Endothelial cell of umbilical vein (primary cell): ENCODE measurements at regions not wholly inside any gene's neighbourhood (a gene's known extent, or its start where the extent isn't known, plus 50 kb on each side); places are given as distances from the start of the nearest gene placed in this dataset.

ENCODE experiments used
- BruUV-seq: library from RNA; stranded (reverse); fragments of 400-500 nt; replicated peaks from 2 replicates; lab custom pipeline; 2021; lab: Mats Ljungman, UMichigan
- CTCF ChIA-PET: fragments of 300-600, 350-600 bp; sonication (Branson Sonifier 250); formaldehyde crosslinking; loops from one replicate; lab custom pipeline; 2021; ENCODE audit warnings: antibody characterized with exemption, inconsistent platforms; lab: Charles Lee
- POLR2A ChIA-PET: fragments of 300-600, 350-600 bp; sonication (Branson Sonifier 250); formaldehyde crosslinking; loops from one replicate; lab custom pipeline; 2021; ENCODE audit warnings: antibody characterized with exemption, inconsistent platforms; lab: Charles Lee
- DNase-seq: peaks from one replicate; pipeline ENCODE4 v3.0.0-alpha.2; 2011; ENCODE audit warnings: low read depth, low spot score
- FAIRE-seq: peaks from 2 replicates; lab custom pipeline; 2011; peaks lifted over from hg19 to GRCh38; lab: Jason Lieb, UNC
- H2AFZ ChIP-seq: 2 replicates; pipeline ENCODE4 v1.6.0; 2012; ENCODE audit warnings: low read depth, low read length, control low read depth, inconsistent platforms
- H3K27ac ChIP-seq: 2 replicates; pipeline ENCODE4 v1.5.1; 2011; ENCODE audit warnings: low read depth, mild to moderate bottlenecking, control low read depth, low read length, moderate library complexity; ENCODE audit not compliant: insufficient read depth
- H3K27me3 ChIP-seq, 2 experiments: 2 replicates each; pipeline versions ENCODE4 v1.6.0 to v1.6.1; 2011; ENCODE audit warnings: low read length in 2 of 2, mixed read lengths in 1 of 2; ENCODE audit not compliant: control insufficient read depth in 2 of 2, insufficient read depth in 2 of 2
- H3K36me3 ChIP-seq, 2 experiments: 2 replicates in 1 of 2; 3 replicates in 1 of 2; pipeline ENCODE4 v1.5.1; 2011; ENCODE audit warnings: low read length in 2 of 2, mild to moderate bottlenecking in 1 of 2, moderate library complexity in 1 of 2; ENCODE audit not compliant: control insufficient read depth in 2 of 2, insufficient read depth in 2 of 2; ENCODE audit errors: extremely low read depth in 1 of 2
- H3K4me1 ChIP-seq: 3 replicates; pipeline ENCODE4 v1.5.1; 2011; ENCODE audit warnings: mild to moderate bottlenecking, low read length; ENCODE audit not compliant: control insufficient read depth, insufficient read depth; ENCODE audit errors: extremely low read depth
- H3K4me2 ChIP-seq: 2 replicates; pipeline ENCODE4 v1.6.1; 2011; ENCODE audit warnings: low read length, control low read depth, mixed read lengths; ENCODE audit not compliant: insufficient read depth
- H3K4me3 ChIP-seq, 3 experiments: fragments of 200-600 bp in 1 of 3; sonication (generic), shearing (Covaris generic) in 1 of 3; replicated peaks in 1 of 3; 2 replicates each; pipeline ENCODE4 v1.5.1; 2011 to 2016; ENCODE audit warnings: control low read depth in 3 of 3, low read length in 3 of 3, mild to moderate bottlenecking in 2 of 3, inconsistent platforms in 1 of 3, low read depth in 1 of 3, moderate library complexity in 1 of 3; ENCODE audit not compliant: insufficient read depth in 1 of 3
- H3K79me2 ChIP-seq: 2 replicates; pipeline ENCODE4 v1.6.0; 2012; ENCODE audit warnings: low read length, inconsistent platforms; ENCODE audit not compliant: control insufficient read depth, insufficient read depth
- H3K9ac ChIP-seq: replicated peaks from 2 replicates; pipeline ENCODE3; 2011; ENCODE audit warnings: low read length, control low read depth; ENCODE audit not compliant: insufficient read depth; ENCODE audit errors: extremely low read depth
- H3K9me1 ChIP-seq: replicated peaks from 3 replicates; pipeline ENCODE4 v1.6.0; 2011; ENCODE audit warnings: mild to moderate bottlenecking, low read length; ENCODE audit not compliant: control insufficient read depth, insufficient read depth; ENCODE audit errors: extremely low read depth
- H3K9me3 ChIP-seq: replicated peaks from 2 replicates; pipeline ENCODE4 v1.5.1; 2012; ENCODE audit warnings: low read length, inconsistent platforms; ENCODE audit not compliant: control insufficient read depth, insufficient read depth
- H4K20me1 ChIP-seq: replicated peaks from 2 replicates; pipeline ENCODE3; 2011; ENCODE audit warnings: mild to moderate bottlenecking, low read length; ENCODE audit not compliant: control insufficient read depth, insufficient read depth; ENCODE audit errors: extremely low read depth
- CTCF ChIP-seq, 2 donors: IDR thresholded peaks; 1 replicate in 1 of 2; 2 replicates in 1 of 2; pipeline ENCODE4 v1.5.1; 2011; ENCODE audit warnings: low read length in 2 of 2, mild to moderate bottlenecking in 2 of 2, moderate library complexity in 2 of 2, control low read depth in 1 of 2, inconsistent platforms in 1 of 2, low read depth in 1 of 2; ENCODE audit not compliant: insufficient read depth in 1 of 2; ENCODE audit errors: extremely low read depth in 1 of 2
- EZH2 ChIP-seq: IDR thresholded peaks from 2 replicates; pipeline ENCODE4 v1.6.1; 2012; ENCODE audit warnings: borderline replicate concordance, low read depth, mild to moderate bottlenecking, moderate library complexity, low read length, inconsistent platforms; ENCODE audit not compliant: severe bottlenecking
- FOS ChIP-seq: IDR thresholded peaks from 2 replicates; pipeline ENCODE4 v1.6.1; 2011; ENCODE audit warnings: mild to moderate bottlenecking, low read length, moderate library complexity, borderline replicate concordance; ENCODE audit not compliant: insufficient read depth
- GATA2 ChIP-seq: IDR thresholded peaks from 2 replicates; pipeline ENCODE4 v1.7.0; 2011; ENCODE audit warnings: low read depth, mild to moderate bottlenecking, moderate library complexity, mixed read lengths, low read length; ENCODE audit not compliant: insufficient read length, insufficient read depth
- JUN ChIP-seq: IDR thresholded peaks from 2 replicates; pipeline ENCODE4 v1.6.1; 2011; ENCODE audit warnings: borderline replicate concordance, low read depth; ENCODE audit not compliant: insufficient read length, insufficient read depth
- MAX ChIP-seq: IDR thresholded peaks from 2 replicates; pipeline ENCODE4 v1.6.1; 2011; ENCODE audit not compliant: insufficient read depth, insufficient read length
- MYC ChIP-seq: IDR thresholded peaks from one replicate; pipeline ENCODE4 v1.6.1; 2011; ENCODE audit warnings: mild to moderate bottlenecking, low read depth, low read length
- POLR2A ChIP-seq: IDR thresholded peaks from 2 replicates; pipeline ENCODE4 v1.6.1; 2012; ENCODE audit warnings: low read depth, mild to moderate bottlenecking, control low read depth, low read length
- POLR2AphosphoS5 ChIP-seq: IDR thresholded peaks from 2 replicates; pipeline ENCODE4 v1.6.1; 2012; ENCODE audit warnings: low read depth, mild to moderate bottlenecking, control low read depth, low read length, moderate library complexity; ENCODE audit not compliant: insufficient read depth
- dilution Hi-C: fragments of 300-500 bp; cut with MboI; formaldehyde crosslinking; loops from one replicate; pipeline ENCODE4 v1.15.0; 2019; ENCODE audit warnings: low sequenced_read_pairs; ENCODE audit not compliant: extremely low pct_ligation_motif_present
- intact Hi-C: fragments of 100-400 bp; cut with micrococcal nuclease; formaldehyde crosslinking; loops from one replicate; pipeline ENCODE4 v1.10.0; 2022

GRCh38 chr18:78865056-78865598 is 114.5 kb upstream of the SALL3 start:
- no TSS peak for BruUV-seq
- intact Hi-C loops = no loop called here
- no peak overlapping the region for H2AFZ ChIP-seq
- no peak overlapping the region for H3K4me3 ChIP-seq
- ChIA-PET POLR2A (no interaction called here), CTCF (no interaction called here)
- no peaks in the 10 kb centered on the region for H3K9me1 ChIP-seq
- no peak overlapping the region for H3K27ac ChIP-seq
- H3K9ac ChIP-seq = no peak overlapping the region
- FAIRE-seq = no peak
- H3K79me2 ChIP-seq = no peaks in the 10 kb centered on the region
- no peaks in the 10 kb centered on the region for H3K36me3 ChIP-seq
- H4K20me1 ChIP-seq = no peaks in the 10 kb centered on the region
- no peak overlapping the region for H3K4me2 ChIP-seq
- peaks cover 6% of the 10 kb centered on the region for H3K9me3 ChIP-seq
- dilution Hi-C loops = no loop called here
- DNase-seq = no peak
- H3K27me3 ChIP-seq = no peaks in the 10 kb centered on the region
- TF ChIP-seq GATA2 (no peak), POLR2AphosphoS5 (no peak), EZH2 (no peak), FOS (no peak), MYC (no peak), POLR2A (no peak), JUN (no peak), CTCF (IDR thresholded peaks at IDR 0.05; ENCODE audit: extremely low read depth in 1 of 2, insufficient read depth in 1 of 2, low read depth in 1 of 2, low read length in 2 of 2) (no peak), MAX (no peak)
- H3K4me1 ChIP-seq = no peaks in the 10 kb centered on the region
